ENCODE measurements at regions not wholly inside any gene's neighbourhood (a gene's known extent, or its start where the extent isn't known, plus 50 kb on each side); places are given as distances from the start of the nearest gene placed in this dataset.

DNA sequence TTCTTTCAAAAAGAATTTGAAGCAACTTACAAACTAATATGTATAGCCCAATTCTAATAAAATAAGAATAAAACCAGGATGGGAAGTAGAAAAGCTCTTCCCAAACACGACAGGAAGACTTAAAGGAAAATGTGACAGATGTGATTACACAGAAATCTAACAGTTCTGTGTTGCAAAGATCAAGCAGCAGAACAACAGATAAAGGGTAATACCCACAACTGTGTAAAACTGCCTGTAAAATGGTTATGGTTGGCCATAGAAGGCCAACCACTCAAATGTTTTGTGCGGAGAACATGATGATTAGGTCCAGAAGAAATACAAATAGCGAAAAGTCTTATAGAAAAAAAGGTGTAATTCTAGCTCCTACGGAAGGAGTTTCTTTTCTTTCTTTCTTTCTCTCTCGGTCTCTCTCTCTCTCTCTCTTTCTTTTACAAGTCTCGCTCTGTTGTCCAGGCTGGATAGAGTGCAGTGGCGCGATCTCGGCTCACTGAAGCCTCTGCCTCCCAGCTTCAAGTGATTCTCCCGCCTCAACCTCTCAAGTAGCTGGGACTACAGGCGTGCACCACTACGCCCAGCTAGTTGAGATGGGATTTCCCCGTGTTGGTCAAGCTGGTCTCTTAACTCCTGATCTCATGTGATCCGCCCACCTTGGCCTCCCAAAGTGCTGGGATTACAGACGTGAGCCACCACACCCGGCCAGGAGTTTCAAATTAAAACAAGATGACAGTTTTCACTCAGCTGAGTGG, 128.5 kb downstream of the QRSL1 start:
- no peak for TF ChIP-seq GATA2 (IDR thresholded peaks at IDR 0.05; ENCODE audit: low read depth, low read length)
- TF ChIP-seq GATA3 (IDR thresholded peaks at IDR 0.05; ENCODE audit: low read depth, low read length) = no peak

Measured in SH-SY5Y (cell line).